GM12875 (cell line): ENCODE measurements at regions not wholly inside any gene's neighbourhood (a gene's known extent, or its start where the extent isn't known, plus 50 kb on each side); places are given as distances from the start of the nearest gene placed in this dataset.

Experiments used
- H3K4me3 ChIP-seq: one replicate; pipeline ENCODE4 v1.5.1; 2011; ENCODE audit warnings: low read depth, low read length, control low read depth
- TF ChIP-seq, protein P1 (sequence below): IDR thresholded peaks from 2 replicates; pipeline ENCODE4 v1.5.1; 2011; ENCODE audit warnings: low read depth, mild to moderate bottlenecking, control low read depth, inconsistent platforms, low read length, moderate library complexity, borderline replicate concordance; ENCODE audit not compliant: insufficient read depth

DNA sequence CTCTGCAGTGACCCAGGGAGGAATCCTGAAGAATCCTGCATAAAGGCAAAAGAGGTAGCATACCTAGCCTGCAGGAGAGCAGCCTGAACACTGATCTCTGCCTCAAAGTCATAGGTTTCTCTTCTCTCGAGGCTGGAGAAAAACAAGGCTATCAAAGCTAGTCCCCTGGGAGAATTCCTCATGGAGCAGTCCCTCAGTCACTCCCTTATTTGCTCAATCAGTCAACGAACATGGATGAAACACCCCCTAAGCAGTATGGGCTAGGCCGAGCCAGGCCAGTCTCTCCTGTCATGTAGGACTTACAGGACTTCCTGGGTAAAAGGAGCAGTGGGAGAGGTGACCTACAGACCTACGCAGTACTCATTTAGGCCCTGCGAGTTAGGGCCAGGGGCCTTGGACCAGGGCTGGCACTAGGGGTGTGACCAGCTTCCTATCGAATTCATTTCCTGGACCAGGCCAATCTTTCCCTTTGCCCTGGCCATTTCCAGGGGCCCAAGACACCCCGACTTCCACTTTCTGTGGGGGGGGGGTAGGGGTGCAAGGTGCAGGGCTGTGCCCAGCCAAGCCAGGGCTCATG is 164.1 kb downstream of the EFNB1 start:
- no peak overlapping the region for H3K4me3 ChIP-seq
- TF ChIP-seq, protein P1, sequence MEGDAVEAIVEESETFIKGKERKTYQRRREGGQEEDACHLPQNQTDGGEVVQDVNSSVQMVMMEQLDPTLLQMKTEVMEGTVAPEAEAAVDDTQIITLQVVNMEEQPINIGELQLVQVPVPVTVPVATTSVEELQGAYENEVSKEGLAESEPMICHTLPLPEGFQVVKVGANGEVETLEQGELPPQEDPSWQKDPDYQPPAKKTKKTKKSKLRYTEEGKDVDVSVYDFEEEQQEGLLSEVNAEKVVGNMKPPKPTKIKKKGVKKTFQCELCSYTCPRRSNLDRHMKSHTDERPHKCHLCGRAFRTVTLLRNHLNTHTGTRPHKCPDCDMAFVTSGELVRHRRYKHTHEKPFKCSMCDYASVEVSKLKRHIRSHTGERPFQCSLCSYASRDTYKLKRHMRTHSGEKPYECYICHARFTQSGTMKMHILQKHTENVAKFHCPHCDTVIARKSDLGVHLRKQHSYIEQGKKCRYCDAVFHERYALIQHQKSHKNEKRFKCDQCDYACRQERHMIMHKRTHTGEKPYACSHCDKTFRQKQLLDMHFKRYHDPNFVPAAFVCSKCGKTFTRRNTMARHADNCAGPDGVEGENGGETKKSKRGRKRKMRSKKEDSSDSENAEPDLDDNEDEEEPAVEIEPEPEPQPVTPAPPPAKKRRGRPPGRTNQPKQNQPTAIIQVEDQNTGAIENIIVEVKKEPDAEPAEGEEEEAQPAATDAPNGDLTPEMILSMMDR: no peak

DNA sequence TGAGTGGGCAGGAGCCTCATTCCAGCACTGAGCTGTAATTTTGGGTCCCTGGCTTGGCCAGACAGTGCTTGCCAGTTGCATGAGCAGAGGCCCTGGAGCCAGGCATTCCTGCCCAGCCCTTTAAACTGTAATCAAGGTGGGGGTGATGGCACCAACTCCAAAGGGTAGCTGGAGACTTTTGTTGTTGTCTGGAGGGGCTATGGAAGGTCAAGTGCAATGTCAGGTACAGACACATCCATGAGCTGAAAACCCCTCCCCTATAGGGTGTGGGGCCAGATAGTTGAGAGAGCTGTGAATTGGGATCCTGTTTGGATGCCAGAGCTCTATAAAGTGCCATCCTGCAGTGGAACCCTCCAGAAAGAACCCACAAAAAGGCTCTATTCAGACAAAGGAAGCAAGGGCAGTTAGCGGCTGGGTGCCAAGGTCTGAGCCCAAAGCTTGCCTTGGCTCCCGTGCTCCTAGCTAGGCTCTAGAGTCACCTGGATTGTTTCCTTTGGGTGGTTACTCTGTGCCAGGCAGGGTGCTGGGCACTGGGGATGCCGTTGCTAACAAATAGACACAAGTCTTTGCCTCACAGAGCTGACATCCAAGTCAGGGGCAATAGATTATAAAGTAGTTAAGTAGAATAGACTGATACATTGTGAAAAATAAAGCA is 163.0 kb downstream of the EFNB1 start:
- TF ChIP-seq, protein P1: no peak
- H3K4me3 ChIP-seq: no peak overlapping the region

DNA sequence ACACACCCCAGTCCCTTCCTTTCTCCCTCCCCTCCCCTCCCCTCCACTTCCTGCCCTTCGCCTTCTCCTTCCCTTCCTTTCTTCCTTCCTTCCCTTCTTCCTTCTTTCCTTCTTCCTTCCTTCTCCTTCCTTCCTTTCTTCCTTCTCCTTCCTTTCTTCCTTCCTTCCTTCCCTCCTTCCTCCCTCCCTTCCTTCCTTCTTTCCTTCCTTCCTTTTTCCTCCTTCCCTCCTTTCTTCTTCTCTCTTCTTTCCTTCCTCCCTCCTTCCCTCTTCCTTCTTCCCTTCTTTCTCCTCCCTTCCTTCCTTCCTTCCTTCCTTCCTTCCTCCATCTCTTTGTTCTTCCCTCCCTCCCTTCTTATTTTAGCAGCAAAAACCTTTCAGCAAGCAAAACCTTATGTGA is 162.1 kb downstream of the EFNB1 start:
- H3K4me3 ChIP-seq: no peak overlapping the region
- TF ChIP-seq, protein P1: no peak

DNA sequence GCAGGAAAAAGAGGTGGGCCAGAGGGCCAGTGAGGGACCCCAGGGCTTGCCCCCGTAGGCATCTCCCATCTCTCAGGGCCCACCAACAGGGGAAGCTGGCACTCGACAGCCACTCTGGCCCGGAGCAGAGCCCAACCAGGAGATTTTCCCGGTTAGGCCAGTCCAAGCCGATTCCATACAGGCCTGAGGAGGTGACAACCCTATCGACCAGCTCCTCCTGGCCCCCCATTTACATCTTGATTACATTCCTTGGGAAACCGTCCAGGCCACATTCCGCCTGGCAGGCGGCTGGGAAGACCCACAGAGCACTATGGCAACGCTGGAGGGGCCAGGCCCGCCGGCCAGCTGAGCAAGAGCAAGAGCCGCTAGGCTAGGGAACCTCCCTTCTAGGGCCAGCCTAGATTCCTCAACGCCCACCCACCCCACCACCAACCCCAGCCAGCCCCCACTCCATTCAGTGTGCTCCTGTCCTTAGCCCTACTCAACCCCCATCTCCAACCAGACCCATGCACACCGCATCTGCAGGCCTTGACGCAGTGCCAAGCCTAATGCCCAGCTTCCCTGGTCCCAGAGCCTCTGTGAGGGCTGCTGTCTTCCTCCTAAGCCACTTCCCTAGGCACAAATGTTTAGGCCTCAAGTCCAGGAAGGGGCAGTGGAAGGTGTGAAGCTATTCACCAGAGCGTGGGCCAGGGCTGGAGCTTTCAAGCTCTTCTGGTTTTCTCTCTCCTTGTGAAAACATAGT is 161.2 kb downstream of the EFNB1 start:
- TF ChIP-seq, protein P1: no peak
- no peak overlapping the region for H3K4me3 ChIP-seq

DNA sequence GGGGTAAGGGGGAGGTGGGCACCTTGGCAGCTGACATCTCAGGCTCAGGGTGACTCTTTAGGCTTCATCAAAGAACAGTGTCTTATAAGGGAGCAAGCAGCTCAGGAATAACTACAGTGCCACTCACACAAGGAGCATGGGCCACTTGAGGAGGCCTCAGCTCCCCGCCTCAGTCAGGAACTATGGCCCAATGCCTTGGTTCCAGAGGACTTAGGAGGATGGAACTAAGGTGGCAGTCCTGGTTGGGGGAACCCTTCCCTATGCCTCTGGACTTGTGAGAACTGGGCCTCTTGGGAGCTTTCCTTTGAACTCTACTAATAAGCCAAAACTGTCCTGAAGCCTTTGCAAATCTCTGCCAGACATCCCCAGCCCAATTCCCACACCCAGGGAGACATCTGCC is 160.6 kb downstream of the EFNB1 start:
- H3K4me3 ChIP-seq: no peak overlapping the region
- TF ChIP-seq, protein P1: no peak

DNA sequence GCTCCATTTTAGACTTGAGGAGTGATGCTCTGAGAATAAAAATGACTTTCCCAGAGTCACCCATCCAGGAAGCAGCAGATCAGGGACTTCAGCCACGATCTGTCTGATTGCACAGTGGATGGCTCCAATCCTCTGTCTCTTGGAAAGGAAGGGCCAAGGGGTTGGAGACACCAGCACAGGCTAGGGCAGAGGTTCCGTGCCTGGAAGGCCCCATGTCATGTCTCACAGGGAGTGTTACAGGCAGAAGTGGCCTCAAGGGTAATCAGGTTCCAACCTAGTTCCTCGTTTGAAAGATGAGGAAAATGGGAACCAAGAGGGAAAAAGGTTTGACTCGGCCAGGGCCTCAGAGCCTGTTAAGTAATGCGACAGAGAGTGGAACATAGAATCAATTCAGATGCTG is 160.0 kb downstream of the EFNB1 start:
- TF ChIP-seq, protein P1: no peak
- no peak overlapping the region for H3K4me3 ChIP-seq

DNA sequence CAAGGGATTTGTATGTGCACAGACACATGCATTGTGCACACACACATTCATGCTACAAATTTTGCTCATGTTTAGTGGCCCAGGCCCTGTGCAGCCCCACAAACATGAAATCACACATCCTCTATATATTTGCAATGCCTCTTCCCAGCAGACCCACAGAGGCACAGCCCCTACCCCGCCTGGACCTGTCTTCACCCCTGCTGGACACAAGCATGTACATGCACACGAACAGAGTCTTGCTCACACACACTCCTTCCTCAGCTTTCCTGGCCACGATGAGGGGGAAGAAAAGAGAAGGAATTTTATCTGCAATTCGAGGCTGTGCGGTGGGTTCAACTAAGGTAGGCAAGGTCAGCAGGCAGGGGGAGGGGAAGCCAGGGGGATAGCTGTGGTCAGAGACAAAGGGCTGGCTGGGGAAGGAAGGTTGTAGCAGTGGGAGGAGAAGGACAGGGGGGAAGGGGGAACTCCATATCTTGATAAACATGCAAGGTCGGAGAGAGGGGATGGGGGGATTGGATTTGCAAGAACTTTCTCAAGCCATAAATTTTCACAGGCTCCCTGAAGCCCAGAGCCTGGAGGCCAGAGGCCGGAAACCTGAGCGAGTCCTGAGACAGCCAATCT is 156.4 kb downstream of the EFNB1 start:
- H3K4me3 ChIP-seq: no peak overlapping the region
- TF ChIP-seq, protein P1: no peak
